Endothelial cell of umbilical vein (primary cell): ENCODE measurements at regions not wholly inside any gene's neighbourhood (a gene's known extent, or its start where the extent isn't known, plus 50 kb on each side); places are given as distances from the start of the nearest gene placed in this dataset.
A peak's percentile ranks its signal among the peaks of the same experiment; 100 is the strongest.
"Not testable (repeated sequence)": the region's sequence is repeated elsewhere in the genome, so short reads cannot be mapped to it uniquely, and the experiment has no call there.

Experiments used
- BruUV-seq: library from RNA; stranded (reverse); fragments of 400-500 nt; replicated peaks from 2 replicates; lab custom pipeline; 2021; lab: Mats Ljungman, UMichigan
- CTCF ChIA-PET: fragments of 300-600, 350-600 bp; sonication (Branson Sonifier 250); formaldehyde crosslinking; loops from one replicate; lab custom pipeline; 2021; ENCODE audit warnings: antibody characterized with exemption, inconsistent platforms; lab: Charles Lee
- POLR2A ChIA-PET: fragments of 300-600, 350-600 bp; sonication (Branson Sonifier 250); formaldehyde crosslinking; loops from one replicate; lab custom pipeline; 2021; ENCODE audit warnings: antibody characterized with exemption, inconsistent platforms; lab: Charles Lee
- DNase-seq: peaks from one replicate; pipeline ENCODE4 v3.0.0-alpha.2; 2011; ENCODE audit warnings: low read depth, low spot score
- FAIRE-seq: peaks from 2 replicates; lab custom pipeline; 2011; peaks lifted over from hg19 to GRCh38; lab: Jason Lieb, UNC
- H2AFZ ChIP-seq: 2 replicates; pipeline ENCODE4 v1.6.0; 2012; ENCODE audit warnings: low read depth, low read length, control low read depth, inconsistent platforms
- H3K27ac ChIP-seq: 2 replicates; pipeline ENCODE4 v1.5.1; 2011; ENCODE audit warnings: low read depth, mild to moderate bottlenecking, control low read depth, low read length, moderate library complexity; ENCODE audit not compliant: insufficient read depth
- H3K27me3 ChIP-seq, 2 experiments: 2 replicates each; pipeline versions ENCODE4 v1.6.0 to v1.6.1; 2011; ENCODE audit warnings: low read length in 2 of 2, mixed read lengths in 1 of 2; ENCODE audit not compliant: control insufficient read depth in 2 of 2, insufficient read depth in 2 of 2
- H3K36me3 ChIP-seq, 2 experiments: 2 replicates in 1 of 2; 3 replicates in 1 of 2; pipeline ENCODE4 v1.5.1; 2011; ENCODE audit warnings: low read length in 2 of 2, mild to moderate bottlenecking in 1 of 2, moderate library complexity in 1 of 2; ENCODE audit not compliant: control insufficient read depth in 2 of 2, insufficient read depth in 2 of 2; ENCODE audit errors: extremely low read depth in 1 of 2
- H3K4me1 ChIP-seq: 3 replicates; pipeline ENCODE4 v1.5.1; 2011; ENCODE audit warnings: mild to moderate bottlenecking, low read length; ENCODE audit not compliant: control insufficient read depth, insufficient read depth; ENCODE audit errors: extremely low read depth
- H3K4me2 ChIP-seq: 2 replicates; pipeline ENCODE4 v1.6.1; 2011; ENCODE audit warnings: low read length, control low read depth, mixed read lengths; ENCODE audit not compliant: insufficient read depth
- H3K4me3 ChIP-seq, 3 experiments: fragments of 200-600 bp in 1 of 3; sonication (generic), shearing (Covaris generic) in 1 of 3; replicated peaks in 1 of 3; 2 replicates each; pipeline ENCODE4 v1.5.1; 2011 to 2016; ENCODE audit warnings: control low read depth in 3 of 3, low read length in 3 of 3, mild to moderate bottlenecking in 2 of 3, inconsistent platforms in 1 of 3, low read depth in 1 of 3, moderate library complexity in 1 of 3; ENCODE audit not compliant: insufficient read depth in 1 of 3
- H3K79me2 ChIP-seq: 2 replicates; pipeline ENCODE4 v1.6.0; 2012; ENCODE audit warnings: low read length, inconsistent platforms; ENCODE audit not compliant: control insufficient read depth, insufficient read depth
- H3K9ac ChIP-seq: replicated peaks from 2 replicates; pipeline ENCODE3; 2011; ENCODE audit warnings: low read length, control low read depth; ENCODE audit not compliant: insufficient read depth; ENCODE audit errors: extremely low read depth
- H3K9me1 ChIP-seq: replicated peaks from 3 replicates; pipeline ENCODE4 v1.6.0; 2011; ENCODE audit warnings: mild to moderate bottlenecking, low read length; ENCODE audit not compliant: control insufficient read depth, insufficient read depth; ENCODE audit errors: extremely low read depth
- H3K9me3 ChIP-seq: replicated peaks from 2 replicates; pipeline ENCODE4 v1.5.1; 2012; ENCODE audit warnings: low read length, inconsistent platforms; ENCODE audit not compliant: control insufficient read depth, insufficient read depth
- H4K20me1 ChIP-seq: replicated peaks from 2 replicates; pipeline ENCODE3; 2011; ENCODE audit warnings: mild to moderate bottlenecking, low read length; ENCODE audit not compliant: control insufficient read depth, insufficient read depth; ENCODE audit errors: extremely low read depth
- CTCF ChIP-seq, 2 donors: IDR thresholded peaks; 1 replicate in 1 of 2; 2 replicates in 1 of 2; pipeline ENCODE4 v1.5.1; 2011; ENCODE audit warnings: low read length in 2 of 2, mild to moderate bottlenecking in 2 of 2, moderate library complexity in 2 of 2, control low read depth in 1 of 2, inconsistent platforms in 1 of 2, low read depth in 1 of 2; ENCODE audit not compliant: insufficient read depth in 1 of 2; ENCODE audit errors: extremely low read depth in 1 of 2
- EZH2 ChIP-seq: IDR thresholded peaks from 2 replicates; pipeline ENCODE4 v1.6.1; 2012; ENCODE audit warnings: borderline replicate concordance, low read depth, mild to moderate bottlenecking, moderate library complexity, low read length, inconsistent platforms; ENCODE audit not compliant: severe bottlenecking
- FOS ChIP-seq: IDR thresholded peaks from 2 replicates; pipeline ENCODE4 v1.6.1; 2011; ENCODE audit warnings: mild to moderate bottlenecking, low read length, moderate library complexity, borderline replicate concordance; ENCODE audit not compliant: insufficient read depth
- GATA2 ChIP-seq: IDR thresholded peaks from 2 replicates; pipeline ENCODE4 v1.7.0; 2011; ENCODE audit warnings: low read depth, mild to moderate bottlenecking, moderate library complexity, mixed read lengths, low read length; ENCODE audit not compliant: insufficient read length, insufficient read depth
- JUN ChIP-seq: IDR thresholded peaks from 2 replicates; pipeline ENCODE4 v1.6.1; 2011; ENCODE audit warnings: borderline replicate concordance, low read depth; ENCODE audit not compliant: insufficient read length, insufficient read depth
- MYC ChIP-seq: IDR thresholded peaks from one replicate; pipeline ENCODE4 v1.6.1; 2011; ENCODE audit warnings: mild to moderate bottlenecking, low read depth, low read length
- POLR2A ChIP-seq: IDR thresholded peaks from 2 replicates; pipeline ENCODE4 v1.6.1; 2012; ENCODE audit warnings: low read depth, mild to moderate bottlenecking, control low read depth, low read length
- POLR2AphosphoS5 ChIP-seq: IDR thresholded peaks from 2 replicates; pipeline ENCODE4 v1.6.1; 2012; ENCODE audit warnings: low read depth, mild to moderate bottlenecking, control low read depth, low read length, moderate library complexity; ENCODE audit not compliant: insufficient read depth
- dilution Hi-C: fragments of 300-500 bp; cut with MboI; formaldehyde crosslinking; loops from one replicate; pipeline ENCODE4 v1.15.0; 2019; ENCODE audit warnings: low sequenced_read_pairs; ENCODE audit not compliant: extremely low pct_ligation_motif_present
- intact Hi-C: fragments of 100-400 bp; cut with micrococcal nuclease; formaldehyde crosslinking; loops from one replicate; pipeline ENCODE4 v1.10.0; 2022
- TF ChIP-seq, protein P1 (sequence below): IDR thresholded peaks from 2 replicates; pipeline ENCODE4 v1.6.1; 2011; ENCODE audit not compliant: insufficient read depth, insufficient read length

GRCh38 chr10:30697806-30698205, 68.3 kb upstream of the LYZL2 start:
- POLR2A ChIA-PET = no interaction called here
- no peaks in the 10 kb centered on the region for H3K4me1 ChIP-seq
- no peak overlapping the region for H3K9ac ChIP-seq
- intact Hi-C loops (no loop called here), dilution Hi-C loops (no loop called here)
- FAIRE-seq = no peak
- no peaks in the 10 kb centered on the region for H3K36me3 ChIP-seq
- no peaks in the 10 kb centered on the region for H3K9me1 ChIP-seq
- H2AFZ ChIP-seq = no peak overlapping the region
- no peak overlapping the region for H3K4me3 ChIP-seq
- no peaks in the 10 kb centered on the region for H3K9me3 ChIP-seq
- no peak overlapping the region for H3K27ac ChIP-seq
- no peaks in the 10 kb centered on the region for H4K20me1 ChIP-seq
- H3K27me3 ChIP-seq = peaks cover 2% of the 10 kb centered on the region in 2 experiments
- CTCF ChIA-PET = interaction anchor here (1.7 to 3.4 kb wide), 2 partner anchors 10 to 27 kb away, joined by 10 to 13 read pairs; no protein-coding TSS in a partner anchor
- no TSS peak for BruUV-seq
- TF ChIP-seq MYC = no peak
- no peak for TF ChIP-seq POLR2A
- no peak for TF ChIP-seq POLR2AphosphoS5
- no peak for TF ChIP-seq JUN
- TF ChIP-seq CTCF (IDR thresholded peaks at IDR 0.05; ENCODE audit: extremely low read depth in 1 of 2, insufficient read depth in 1 of 2, low read depth in 1 of 2, low read length in 2 of 2) = no peak
- TF ChIP-seq FOS = no peak
- TF ChIP-seq GATA2 = no peak
- TF ChIP-seq, protein P1, sequence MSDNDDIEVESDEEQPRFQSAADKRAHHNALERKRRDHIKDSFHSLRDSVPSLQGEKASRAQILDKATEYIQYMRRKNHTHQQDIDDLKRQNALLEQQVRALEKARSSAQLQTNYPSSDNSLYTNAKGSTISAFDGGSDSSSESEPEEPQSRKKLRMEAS = no peak
- TF ChIP-seq EZH2 = no peak
- no peaks in the 10 kb centered on the region for H3K79me2 ChIP-seq
- DNase-seq = no peak
- no peak overlapping the region for H3K4me2 ChIP-seq

DNA sequence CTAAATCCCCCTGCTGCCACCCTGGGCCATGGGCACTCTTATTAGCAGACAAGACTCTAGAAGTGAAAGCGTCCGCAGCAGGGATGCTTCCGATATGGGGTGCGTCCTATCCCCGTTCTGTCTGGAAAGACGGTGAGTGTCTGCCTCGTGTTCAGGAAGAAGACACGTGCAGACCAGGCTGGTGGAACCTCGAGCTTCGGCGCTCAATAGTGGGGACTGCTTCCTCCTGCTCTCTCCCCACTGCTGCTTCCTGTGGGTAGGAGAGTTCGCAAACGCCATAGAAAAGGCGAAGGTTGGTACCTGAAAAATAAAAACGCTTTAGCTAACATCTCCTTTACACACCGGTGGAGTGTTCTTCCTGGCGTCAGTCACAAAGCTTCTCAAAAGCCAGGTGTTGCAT, 67.7 kb upstream of the LYZL2 start:
- dilution Hi-C loops, H3K9me3 ChIP-seq, H3K79me2 ChIP-seq, H2AFZ ChIP-seq, H3K4me1 ChIP-seq, H3K4me2 ChIP-seq, H3K27ac ChIP-seq, H3K9ac ChIP-seq, intact Hi-C loops, H4K20me1 ChIP-seq, POLR2A ChIA-PET, H3K9me1 ChIP-seq, H3K36me3 ChIP-seq, BruUV-seq, H3K27me3 ChIP-seq, H3K4me3 ChIP-seq, DNase-seq: not testable (repeated sequence)
- FAIRE-seq = peak; percentile 38
- CTCF ChIA-PET = interaction anchor here (1.7 to 3.4 kb wide), 2 partner anchors 10 to 27 kb away, joined by 10 to 13 read pairs; no protein-coding TSS in a partner anchor
